ENCODE measurements at regions not wholly inside any gene's neighbourhood (a gene's known extent, or its start where the extent isn't known, plus 50 kb on each side); places are given as distances from the start of the nearest gene placed in this dataset.
"Not testable (repeated sequence)": the region's sequence is repeated elsewhere in the genome, so short reads cannot be mapped to it uniquely, and the experiment has no call there.

GRCh38 chr5:75002271-75002670 lies 50.1 kb downstream of the GCNT4 start:
- no peak for DNase-seq

GRCh38 chr5:74995926-74996325 lies 56.4 kb downstream of the GCNT4 start:
- DNase-seq, result no peak

GRCh38 chr5:74994826-74995225 lies 57.5 kb downstream of the GCNT4 start:
- no peak for DNase-seq

GRCh38 chr5:74993743-74994142 lies 58.6 kb downstream of the GCNT4 start:
- no peak for DNase-seq

- no peak for DNase-seq
Observed at GRCh38 chr5:74992791-74993190, 59.6 kb downstream of the GCNT4 start.

- DNase-seq, result no peak
Observed at GRCh38 chr5:74991522-74991921, 60.8 kb downstream of the GCNT4 start.

GRCh38 chr5:74990194-74990593 lies 62.2 kb downstream of the GCNT4 start:
- no peak for DNase-seq

- DNase-seq, result no peak
Observed at GRCh38 chr5:74988273-74988983, 63.9 kb downstream of the GCNT4 start.

- DNase-seq, result no peak
Observed at GRCh38 chr5:74978345-74978744, 74.0 kb downstream of the GCNT4 start.

GRCh38 chr5:74977471-74977870 lies 74.9 kb downstream of the GCNT4 start:
- DNase-seq, result no peak

- no peak for DNase-seq
Observed at GRCh38 chr5:74976651-74977050, 75.7 kb downstream of the GCNT4 start.

GRCh38 chr5:74975582-74975981 lies 76.8 kb downstream of the GCNT4 start:
- no peak for DNase-seq

GRCh38 chr5:74974451-74975091 lies 77.8 kb downstream of the GCNT4 start:
- no peak for DNase-seq

- no peak for DNase-seq
Observed at GRCh38 chr5:74973694-74974093, 78.7 kb downstream of the GCNT4 start.

- no peak for DNase-seq
Observed at GRCh38 chr5:74971947-74972460, 80.4 kb downstream of the GCNT4 start.

GRCh38 chr5:74970891-74971290 lies 81.5 kb downstream of the GCNT4 start:
- DNase-seq, result not testable (repeated sequence)

GRCh38 chr5:74969726-74970125 lies 82.6 kb downstream of the GCNT4 start:
- no peak for DNase-seq

- no peak for DNase-seq
Observed at GRCh38 chr5:74966141-74967026, 86.0 kb downstream of the GCNT4 start.

GRCh38 chr5:74963407-74963806 lies 89.0 kb downstream of the GCNT4 start:
- DNase-seq, result no peak

GRCh38 chr5:74957906-74958305 lies 91.7 kb upstream of the FAM169A start:
- no peak for DNase-seq

GRCh38 chr5:74957029-74957784 lies 91.0 kb upstream of the FAM169A start:
- no peak for DNase-seq

GRCh38 chr5:74956278-74956677 lies 90.1 kb upstream of the FAM169A start:
- DNase-seq, result no peak

GRCh38 chr5:74954919-74955318 lies 88.7 kb upstream of the FAM169A start:
- no peak for DNase-seq

Measured in activated CD8-positive, alpha-beta memory T cell treated with anti-CD3 and anti-CD28 coated beads, Interleukin-2, amount 50 U/mL, for 48 hours (primary cell).